ENCODE measurements at regions not wholly inside any gene's neighbourhood (a gene's known extent, or its start where the extent isn't known, plus 50 kb on each side); places are given as distances from the start of the nearest gene placed in this dataset.

DNA sequence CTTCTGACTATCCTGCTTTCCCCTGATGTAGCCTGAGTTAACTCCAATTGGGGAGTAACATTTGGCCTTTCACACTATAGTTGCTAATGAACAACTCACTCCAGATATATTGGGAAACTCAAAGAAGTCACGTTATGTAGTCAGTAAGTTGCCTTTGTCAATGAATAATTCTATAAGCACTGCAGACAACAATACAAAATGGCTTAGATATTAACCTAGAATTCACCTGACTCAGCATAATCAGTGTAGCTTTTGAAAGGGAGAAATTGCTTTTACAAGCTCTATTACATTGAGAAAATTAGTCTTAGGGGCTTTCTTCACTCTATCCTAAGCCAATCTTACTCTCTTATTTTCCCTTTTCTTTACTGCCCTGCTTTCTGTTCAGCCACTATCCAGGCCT lies 303.5 kb upstream of the NR5A2 start:
- intact Hi-C loops (cut with micrococcal nuclease) = no loop called here
- H3K4me1 Mint-ChIP-seq (ENCODE audit: low read depth) = no peaks in the 10 kb centered on the region

GRCh38 chr1:199725002-199725565 lies 302.4 kb upstream of the NR5A2 start:
- no peaks in the 10 kb centered on the region for H3K27me3 Mint-ChIP-seq
- no peaks in the 10 kb centered on the region for H3K9me3 Mint-ChIP-seq
- no peaks in the 10 kb centered on the region for H3K36me3 Mint-ChIP-seq (ENCODE audit: low read depth)
- H3K4me1 Mint-ChIP-seq (ENCODE audit: low read depth) = no peaks in the 10 kb centered on the region
- no peak overlapping the region for H3K27ac Mint-ChIP-seq
- no peak overlapping the region for H3K4me3 Mint-ChIP-seq
- intact Hi-C loops (cut with micrococcal nuclease) = no loop called here

More for the DNA sequence above, 303.5 kb upstream of the NR5A2 start:
- Mint-ChIP-seq H3K27me3 (no peaks in the 10 kb centered on the region), H3K4me3 (no peak overlapping the region), H3K9me3 (no peaks in the 10 kb centered on the region), H3K36me3 (ENCODE audit: low read depth) (no peaks in the 10 kb centered on the region), H3K27ac (no peak overlapping the region)

GRCh38 chr1:199727682-199728081 lies 299.8 kb upstream of the NR5A2 start:
- H3K27me3 Mint-ChIP-seq = no peaks in the 10 kb centered on the region
- H3K27ac Mint-ChIP-seq = no peak overlapping the region
- no peaks in the 10 kb centered on the region for H3K4me1 Mint-ChIP-seq (ENCODE audit: low read depth)
- H3K36me3 Mint-ChIP-seq (ENCODE audit: low read depth) = no peaks in the 10 kb centered on the region
- intact Hi-C loops (cut with micrococcal nuclease) = no loop called here
- H3K9me3 Mint-ChIP-seq = no peaks in the 10 kb centered on the region
- H3K4me3 Mint-ChIP-seq = no peak overlapping the region

DNA sequence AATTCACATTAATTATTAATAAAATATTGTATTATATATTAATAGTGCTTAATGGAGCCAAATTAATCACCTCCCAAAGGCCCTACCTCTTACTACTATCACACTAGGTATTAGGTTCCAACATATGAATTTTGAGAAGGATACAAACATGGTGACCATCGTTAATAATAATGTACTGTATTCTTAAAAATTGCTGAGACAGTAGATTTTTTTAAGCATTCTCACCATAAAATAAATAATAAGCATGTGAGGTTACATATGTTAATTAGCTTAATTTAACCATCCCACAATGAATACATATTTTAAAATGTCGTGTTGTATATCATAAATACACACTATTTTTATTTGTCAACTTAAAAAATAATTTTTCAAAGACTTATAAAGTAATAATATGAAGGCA lies 299.2 kb upstream of the NR5A2 start:
- no peaks in the 10 kb centered on the region for H3K4me1 Mint-ChIP-seq (ENCODE audit: low read depth)
- no peaks in the 10 kb centered on the region for H3K36me3 Mint-ChIP-seq (ENCODE audit: low read depth)
- H3K27me3 Mint-ChIP-seq = no peaks in the 10 kb centered on the region
- H3K27ac Mint-ChIP-seq = no peak overlapping the region
- no peaks in the 10 kb centered on the region for H3K9me3 Mint-ChIP-seq
- intact Hi-C loops (cut with micrococcal nuclease) = no loop called here
- H3K4me3 Mint-ChIP-seq = no peak overlapping the region

DNA sequence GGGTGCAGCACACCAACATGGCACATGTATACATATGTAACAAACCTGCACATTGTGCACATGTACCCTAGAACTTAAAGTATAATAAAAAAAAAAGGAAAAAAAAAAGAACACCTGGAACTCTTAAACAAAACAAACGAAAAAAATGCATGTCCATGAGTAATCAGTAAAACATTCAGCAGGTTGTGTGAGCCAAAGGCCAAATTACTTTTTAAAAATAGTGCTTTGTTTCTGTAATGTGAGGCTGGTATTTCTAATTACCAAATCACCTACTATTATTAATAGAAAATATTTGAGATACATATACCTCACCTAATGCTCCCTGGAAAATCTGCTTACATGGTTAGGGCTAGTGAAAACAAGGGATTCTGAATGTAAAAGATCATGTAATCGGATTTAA lies 294.4 kb upstream of the NR5A2 start:
- intact Hi-C loops (cut with micrococcal nuclease) = no loop called here
- Mint-ChIP-seq H3K9me3 (no peaks in the 10 kb centered on the region), H3K27me3 (no peaks in the 10 kb centered on the region), H3K4me1 (ENCODE audit: low read depth) (no peaks in the 10 kb centered on the region), H3K36me3 (ENCODE audit: low read depth) (no peaks in the 10 kb centered on the region), H3K27ac (no peak overlapping the region), H3K4me3 (no peak overlapping the region)

GRCh38 chr1:199734186-199734585 lies 293.3 kb upstream of the NR5A2 start:
- no peaks in the 10 kb centered on the region for H3K4me1 Mint-ChIP-seq (ENCODE audit: low read depth)
- H3K27me3 Mint-ChIP-seq = no peaks in the 10 kb centered on the region
- no peaks in the 10 kb centered on the region for H3K9me3 Mint-ChIP-seq
- intact Hi-C loops (cut with micrococcal nuclease) = no loop called here
- no peaks in the 10 kb centered on the region for H3K36me3 Mint-ChIP-seq (ENCODE audit: low read depth)
- no peak overlapping the region for H3K4me3 Mint-ChIP-seq
- H3K27ac Mint-ChIP-seq = no peak overlapping the region

DNA sequence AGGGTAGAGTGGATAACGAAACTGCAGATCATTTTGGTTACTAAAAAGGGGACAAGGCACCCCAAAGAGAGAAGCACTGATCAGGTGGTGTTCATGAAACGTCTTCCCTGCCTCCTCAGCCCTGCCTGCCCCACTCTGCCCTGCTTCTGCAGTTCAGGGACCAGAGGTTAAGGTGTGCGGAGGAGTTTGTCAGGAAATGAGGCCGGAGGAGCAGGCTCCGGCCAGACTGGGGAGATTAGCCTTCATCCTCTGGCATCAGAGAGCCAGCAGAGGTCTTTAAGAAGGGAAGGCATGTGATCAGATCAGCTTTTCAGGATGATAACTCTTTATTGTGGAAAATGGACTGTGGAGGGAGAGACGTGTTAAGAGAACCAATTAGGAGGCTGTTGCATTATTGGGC lies 291.9 kb upstream of the NR5A2 start:
- Mint-ChIP-seq H3K27ac (no peak overlapping the region), H3K27me3 (no peaks in the 10 kb centered on the region), H3K4me3 (no peak overlapping the region), H3K36me3 (ENCODE audit: low read depth) (no peaks in the 10 kb centered on the region), H3K9me3 (no peaks in the 10 kb centered on the region), H3K4me1 (ENCODE audit: low read depth) (no peaks in the 10 kb centered on the region)
- intact Hi-C loops (cut with micrococcal nuclease) = no loop called here

- intact Hi-C loops (cut with micrococcal nuclease) = no loop called here
Measured at GRCh38 chr1:199736646-199737045, 290.9 kb upstream of the NR5A2 start.

DNA sequence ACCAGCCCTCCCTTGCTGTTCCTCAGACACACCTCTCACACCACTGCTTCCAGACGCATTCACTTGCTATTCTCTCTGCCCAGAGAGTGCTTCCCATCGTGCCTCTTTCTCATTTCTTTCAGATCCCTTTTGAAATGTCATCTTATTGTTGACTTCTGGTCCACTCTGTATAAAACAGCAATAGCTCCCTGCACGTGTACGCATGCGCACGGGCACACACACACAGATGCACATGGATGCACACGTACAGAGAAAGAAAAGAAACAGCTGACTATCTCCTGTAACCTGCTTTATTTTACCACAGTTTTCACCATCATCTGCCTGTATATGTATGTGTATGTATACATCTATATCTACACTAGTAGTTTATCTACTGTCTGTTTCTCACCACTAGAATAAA lies 285.9 kb upstream of the NR5A2 start:
- Mint-ChIP-seq H3K4me1 (ENCODE audit: low read depth) (no peaks in the 10 kb centered on the region), H3K27ac (no peak overlapping the region), H3K4me3 (no peak overlapping the region), H3K9me3 (no peaks in the 10 kb centered on the region), H3K27me3 (no peaks in the 10 kb centered on the region), H3K36me3 (ENCODE audit: low read depth) (no peaks in the 10 kb centered on the region)
- intact Hi-C loops (cut with micrococcal nuclease) = no loop called here

More at GRCh38 chr1:199736646-199737045, 290.9 kb upstream of the NR5A2 start:
- H3K4me3 Mint-ChIP-seq = no peak overlapping the region
- no peaks in the 10 kb centered on the region for H3K9me3 Mint-ChIP-seq
- H3K36me3 Mint-ChIP-seq (ENCODE audit: low read depth) = no peaks in the 10 kb centered on the region
- no peaks in the 10 kb centered on the region for H3K4me1 Mint-ChIP-seq (ENCODE audit: low read depth)
- no peaks in the 10 kb centered on the region for H3K27me3 Mint-ChIP-seq
- H3K27ac Mint-ChIP-seq = no peak overlapping the region

GRCh38 chr1:199742547-199742946 lies 285.0 kb upstream of the NR5A2 start:
- H3K36me3 Mint-ChIP-seq (ENCODE audit: low read depth) = no peaks in the 10 kb centered on the region
- intact Hi-C loops (cut with micrococcal nuclease) = no loop called here
- H3K27ac Mint-ChIP-seq = no peak overlapping the region
- H3K9me3 Mint-ChIP-seq = no peaks in the 10 kb centered on the region
- H3K4me3 Mint-ChIP-seq = no peak overlapping the region
- no peaks in the 10 kb centered on the region for H3K4me1 Mint-ChIP-seq (ENCODE audit: low read depth)
- no peaks in the 10 kb centered on the region for H3K27me3 Mint-ChIP-seq

DNA sequence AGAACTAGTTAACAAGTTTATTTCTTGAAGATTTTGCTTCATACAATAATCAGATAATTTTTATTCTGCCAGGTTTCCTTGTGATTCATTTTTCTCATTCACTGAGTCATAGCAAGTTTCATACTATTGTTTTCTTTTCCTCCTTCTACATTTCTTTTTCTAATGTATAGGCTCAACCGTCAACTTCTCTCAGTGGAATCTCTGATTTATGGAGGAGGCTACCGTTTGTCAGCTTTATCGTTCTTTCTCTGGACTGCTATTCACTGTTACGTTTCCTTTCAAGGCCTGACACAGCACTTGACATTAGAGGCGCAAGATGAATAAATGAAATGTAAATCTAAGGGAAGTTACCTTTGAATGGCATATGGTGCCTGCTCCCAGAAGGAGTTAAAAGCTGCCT lies 284.3 kb upstream of the NR5A2 start:
- Mint-ChIP-seq H3K4me3 (no peak overlapping the region), H3K9me3 (no peaks in the 10 kb centered on the region), H3K4me1 (ENCODE audit: low read depth) (no peaks in the 10 kb centered on the region), H3K27me3 (no peaks in the 10 kb centered on the region), H3K27ac (no peak overlapping the region), H3K36me3 (ENCODE audit: low read depth) (no peaks in the 10 kb centered on the region)
- intact Hi-C loops (cut with micrococcal nuclease) = no loop called here

DNA sequence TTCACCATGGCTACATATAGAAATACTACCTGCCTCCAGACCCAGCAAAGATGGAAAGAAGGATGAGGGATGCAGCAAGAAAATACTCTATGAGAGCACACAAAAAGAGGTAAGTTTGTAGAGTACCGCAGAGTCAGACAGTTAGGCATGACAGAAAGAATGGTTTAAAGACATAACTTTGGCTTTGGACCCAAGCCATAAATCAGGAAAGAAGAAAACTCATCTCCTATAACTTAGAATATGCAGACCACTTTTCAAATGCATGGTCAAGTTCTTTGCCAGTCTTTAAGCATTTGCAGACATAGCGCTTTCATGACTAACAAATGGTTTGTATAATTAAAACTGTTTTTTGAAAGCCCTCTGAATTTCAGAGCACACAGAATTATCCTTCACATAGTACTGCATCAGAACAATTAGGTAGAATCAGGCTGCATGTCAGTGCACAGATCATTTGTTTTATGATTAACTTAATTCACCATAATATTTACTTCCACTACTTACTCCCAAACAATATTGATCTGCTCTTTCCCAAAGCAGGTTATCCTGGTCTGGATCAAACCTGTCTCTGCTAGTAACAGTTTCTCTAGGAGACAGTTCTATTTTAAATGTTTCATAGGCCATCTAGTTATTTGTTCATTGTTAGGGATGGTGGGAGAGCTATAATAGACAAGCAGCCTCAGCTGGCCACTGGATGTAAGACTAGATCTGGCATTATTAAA lies 280.7 kb upstream of the NR5A2 start:
- H3K27ac Mint-ChIP-seq = no peak overlapping the region
- no peaks in the 10 kb centered on the region for H3K27me3 Mint-ChIP-seq
- no peaks in the 10 kb centered on the region for H3K36me3 Mint-ChIP-seq (ENCODE audit: low read depth)
- no peak overlapping the region for H3K4me3 Mint-ChIP-seq
- no peaks in the 10 kb centered on the region for H3K9me3 Mint-ChIP-seq
- no peaks in the 10 kb centered on the region for H3K4me1 Mint-ChIP-seq (ENCODE audit: low read depth)
- intact Hi-C loops (cut with micrococcal nuclease) = no loop called here

DNA sequence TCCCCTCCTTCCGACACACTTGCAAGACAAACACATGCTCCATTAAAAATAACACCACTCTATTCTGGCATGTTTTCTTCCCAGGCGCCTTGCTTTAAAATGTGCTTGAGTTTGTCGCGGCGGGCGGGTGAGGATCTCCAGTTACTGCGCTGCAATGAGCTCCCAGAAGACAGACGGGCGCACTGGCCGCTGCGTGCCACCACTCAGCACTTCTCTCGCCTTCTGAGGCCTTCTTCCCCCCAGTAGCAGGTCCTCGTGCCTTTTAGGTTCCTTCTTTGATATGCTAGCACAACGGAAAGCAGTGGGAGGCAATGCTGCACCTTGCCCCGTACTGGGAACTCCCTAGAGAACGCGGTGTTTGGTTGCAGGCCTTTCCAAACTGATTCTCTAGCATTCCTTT lies 279.5 kb upstream of the NR5A2 start:
- H3K36me3 Mint-ChIP-seq (ENCODE audit: low read depth) = no peaks in the 10 kb centered on the region
- H3K4me1 Mint-ChIP-seq (ENCODE audit: low read depth) = no peaks in the 10 kb centered on the region
- intact Hi-C loops (cut with micrococcal nuclease) = no loop called here
- H3K27ac Mint-ChIP-seq = no peak overlapping the region
- no peaks in the 10 kb centered on the region for H3K27me3 Mint-ChIP-seq
- H3K9me3 Mint-ChIP-seq = no peaks in the 10 kb centered on the region
- H3K4me3 Mint-ChIP-seq = no peak overlapping the region

DNA sequence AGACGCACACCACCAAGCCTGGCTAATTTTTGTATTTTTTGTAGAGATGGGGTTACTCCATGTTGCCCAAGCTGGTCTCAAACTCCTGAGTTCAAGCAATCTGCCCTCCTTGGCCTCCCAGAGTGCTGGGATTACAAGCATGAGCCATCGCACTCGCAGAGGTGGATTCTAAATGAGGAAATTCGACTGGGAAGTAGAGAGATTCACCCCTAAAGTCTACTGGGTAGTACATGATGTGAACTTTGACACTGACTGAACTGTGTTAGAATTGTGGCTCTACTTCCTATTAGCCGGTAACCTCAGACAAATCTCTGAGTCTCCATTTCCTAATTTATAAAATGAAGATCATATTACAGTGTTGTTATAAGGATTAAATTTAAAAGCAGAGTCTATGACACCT lies 276.0 kb upstream of the NR5A2 start:
- Mint-ChIP-seq H3K9me3 (no peaks in the 10 kb centered on the region), H3K4me3 (no peak overlapping the region), H3K4me1 (ENCODE audit: low read depth) (peaks cover 15% of the 10 kb centered on the region), H3K36me3 (ENCODE audit: low read depth) (no peaks in the 10 kb centered on the region), H3K27me3 (no peaks in the 10 kb centered on the region), H3K27ac (no peak overlapping the region)
- intact Hi-C loops (cut with micrococcal nuclease) = no loop called here
